ENCODE measurements at regions not wholly inside any gene's neighbourhood (a gene's known extent, or its start where the extent isn't known, plus 50 kb on each side); places are given as distances from the start of the nearest gene placed in this dataset.

DNA sequence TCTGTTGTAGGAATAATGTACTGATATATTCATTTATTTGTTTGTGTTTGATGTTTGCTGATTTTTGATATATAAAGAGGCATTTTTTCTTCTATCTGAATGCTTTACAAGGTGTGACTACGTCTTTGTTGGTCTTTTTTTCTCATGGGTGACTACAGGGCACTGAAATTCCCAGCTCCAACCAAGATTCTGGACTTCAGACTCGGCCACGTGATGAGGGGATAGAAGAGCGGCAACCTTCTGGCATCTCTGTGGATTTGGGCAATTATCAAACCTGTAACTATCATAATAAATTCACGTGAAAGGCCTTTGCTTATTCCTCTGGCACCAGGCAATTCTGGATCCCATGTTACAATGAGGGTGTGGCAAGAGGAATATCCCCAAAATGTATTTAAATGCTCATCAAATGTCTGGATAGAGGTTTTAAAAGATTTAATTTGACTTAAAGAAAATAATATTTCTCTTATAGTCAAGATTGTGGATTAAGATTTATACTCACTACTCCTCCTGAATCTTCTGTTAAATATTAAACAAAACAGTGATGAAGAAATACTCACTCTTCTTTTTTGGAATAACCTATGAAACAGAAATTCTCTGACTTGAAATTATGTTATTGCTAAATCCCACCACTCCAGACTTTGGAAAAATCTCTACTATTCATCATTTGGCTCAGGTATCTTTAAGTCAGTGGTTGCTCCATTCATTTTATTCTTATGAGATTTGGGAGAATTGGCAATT, 276.3 kb downstream of the GPR37 start:
- no peak for DNase-seq

DNA sequence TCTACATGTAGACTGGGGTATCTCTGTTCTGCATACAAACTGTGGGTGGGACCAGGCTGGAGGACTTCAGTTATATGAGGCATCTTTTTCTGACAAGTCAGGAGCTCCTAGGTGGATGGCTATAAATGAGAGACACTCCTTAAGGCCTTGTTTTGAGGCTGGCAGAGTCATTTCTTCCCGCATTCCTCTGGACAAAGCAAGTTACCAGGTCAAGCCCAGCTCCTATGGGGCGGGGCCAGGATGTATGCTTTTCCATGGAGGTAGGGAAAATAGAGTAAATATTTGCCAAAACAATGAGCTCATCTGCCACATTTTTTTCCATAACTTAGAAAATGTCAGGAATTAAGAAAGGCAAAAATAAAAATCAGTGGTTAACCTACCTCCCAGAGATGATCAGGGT, 283.4 kb downstream of the GPR37 start:
- no peak for DNase-seq

DNA sequence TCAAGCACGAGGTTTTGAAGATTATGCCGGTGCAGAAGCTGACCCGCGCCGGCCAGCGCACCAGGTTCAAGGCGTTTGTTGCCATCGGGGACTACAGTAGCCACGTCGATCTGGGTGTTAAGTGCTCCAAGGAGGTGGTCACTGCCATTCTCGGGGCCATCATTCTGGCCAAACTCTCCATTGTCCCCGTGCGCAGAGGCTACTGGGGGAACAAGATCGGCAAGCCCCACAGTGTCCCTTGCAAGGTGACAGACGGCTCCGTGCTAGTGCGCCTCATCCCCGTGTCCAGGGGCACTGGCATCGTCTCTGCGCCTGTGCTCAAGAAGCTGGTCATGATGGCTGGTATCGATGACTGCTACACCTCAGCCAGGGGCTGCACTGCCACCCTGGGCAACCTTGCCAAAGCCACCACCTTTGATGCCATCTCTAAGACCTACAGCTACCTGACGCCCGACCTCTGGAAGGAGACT, 284.7 kb downstream of the GPR37 start:
- DNase-seq, result no peak

DNA sequence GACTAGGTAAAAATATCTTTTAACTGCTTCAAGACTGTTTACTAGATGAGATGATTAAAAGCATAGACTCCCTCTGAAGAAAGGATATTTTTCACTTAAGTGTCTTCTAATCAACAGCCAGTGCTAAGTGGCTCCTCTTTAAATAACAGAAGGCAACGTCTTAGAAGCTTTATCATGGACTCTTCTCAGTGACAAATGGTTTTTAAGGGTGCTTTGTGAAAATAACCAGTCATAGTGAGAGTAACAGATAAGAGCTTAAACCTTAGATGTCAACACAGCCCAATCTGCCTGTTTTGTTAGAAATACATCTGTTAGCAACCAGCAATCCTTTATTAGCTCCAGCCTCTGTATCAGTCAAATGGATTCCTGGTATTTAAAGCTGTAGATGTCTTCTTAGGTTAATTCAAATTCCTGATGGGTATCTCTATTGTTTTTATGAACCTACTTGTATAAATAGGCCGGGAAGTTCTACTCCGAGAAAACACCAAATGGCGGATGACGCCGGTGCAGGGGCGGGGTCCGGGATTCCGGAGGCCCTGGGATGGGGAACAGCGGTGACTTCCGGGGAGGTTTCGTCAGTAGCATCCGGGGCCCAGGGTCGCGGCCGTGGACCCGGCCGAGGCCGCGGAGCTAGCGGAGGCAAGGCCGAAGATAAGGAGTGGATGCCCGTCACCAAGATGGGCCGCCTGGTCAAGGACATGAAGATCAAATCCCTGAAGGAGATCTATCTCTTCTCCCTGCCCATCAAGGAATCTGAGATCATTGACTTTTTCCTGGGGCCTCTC, 285.4 kb downstream of the GPR37 start:
- no peak for DNase-seq

DNA sequence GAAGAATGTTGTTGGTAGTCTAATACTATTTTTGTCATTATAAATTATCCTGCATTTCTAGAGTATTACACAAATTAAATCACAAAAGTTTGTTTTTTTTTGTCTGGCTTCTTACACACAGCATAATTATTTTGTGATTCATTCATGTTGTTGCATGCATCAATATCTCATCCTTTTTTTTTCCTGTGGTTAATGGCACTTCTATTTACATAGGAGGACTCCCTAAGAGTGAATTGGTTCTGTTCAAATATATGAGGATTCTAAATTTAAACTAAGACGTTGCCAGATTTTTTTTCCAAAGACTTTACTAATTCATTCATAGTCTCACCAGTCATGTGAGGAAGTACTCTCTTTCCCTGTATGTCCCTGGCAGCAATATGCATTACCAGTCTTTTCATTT, 303.3 kb downstream of the GPR37 start:
- DNase-seq, result no peak

DNA sequence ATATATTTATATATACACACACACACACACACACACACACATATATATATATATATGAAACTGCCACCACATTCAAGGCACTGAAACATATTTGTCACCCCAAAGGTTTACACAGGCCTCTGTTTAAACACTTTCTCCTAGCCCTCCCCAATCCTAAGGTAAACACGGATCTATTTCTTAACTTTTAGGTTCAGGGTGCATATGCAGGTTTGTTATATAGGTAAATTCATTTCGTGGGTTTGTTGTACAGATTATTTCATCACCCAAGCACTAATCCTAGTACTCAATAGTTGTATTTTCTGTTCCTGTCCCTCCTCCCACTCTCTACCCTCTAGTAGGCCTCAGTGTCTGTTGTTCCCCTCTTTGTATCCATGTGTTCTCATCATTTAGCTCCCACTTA, 305.0 kb downstream of the GPR37 start:
- DNase-seq, result no peak

DNA sequence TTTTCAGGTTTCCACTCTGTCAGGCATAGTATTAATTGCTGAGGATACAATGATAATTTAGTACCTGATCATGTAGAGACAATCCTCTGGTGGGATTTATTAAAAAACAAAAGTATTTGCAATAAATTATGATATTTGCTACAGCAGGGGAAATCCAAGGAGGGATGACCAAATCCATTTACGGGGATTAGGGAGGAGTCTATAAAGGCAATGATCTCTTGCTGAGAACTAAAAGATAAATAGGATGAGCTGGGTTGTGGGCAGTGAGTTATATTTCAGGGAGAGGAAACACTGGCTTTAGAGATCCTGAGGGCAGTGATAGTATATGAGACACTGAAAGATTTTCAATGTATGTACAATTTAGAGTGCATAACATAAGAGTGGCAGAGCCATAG, 305.5 kb downstream of the GPR37 start:
- DNase-seq, result no peak

DNA sequence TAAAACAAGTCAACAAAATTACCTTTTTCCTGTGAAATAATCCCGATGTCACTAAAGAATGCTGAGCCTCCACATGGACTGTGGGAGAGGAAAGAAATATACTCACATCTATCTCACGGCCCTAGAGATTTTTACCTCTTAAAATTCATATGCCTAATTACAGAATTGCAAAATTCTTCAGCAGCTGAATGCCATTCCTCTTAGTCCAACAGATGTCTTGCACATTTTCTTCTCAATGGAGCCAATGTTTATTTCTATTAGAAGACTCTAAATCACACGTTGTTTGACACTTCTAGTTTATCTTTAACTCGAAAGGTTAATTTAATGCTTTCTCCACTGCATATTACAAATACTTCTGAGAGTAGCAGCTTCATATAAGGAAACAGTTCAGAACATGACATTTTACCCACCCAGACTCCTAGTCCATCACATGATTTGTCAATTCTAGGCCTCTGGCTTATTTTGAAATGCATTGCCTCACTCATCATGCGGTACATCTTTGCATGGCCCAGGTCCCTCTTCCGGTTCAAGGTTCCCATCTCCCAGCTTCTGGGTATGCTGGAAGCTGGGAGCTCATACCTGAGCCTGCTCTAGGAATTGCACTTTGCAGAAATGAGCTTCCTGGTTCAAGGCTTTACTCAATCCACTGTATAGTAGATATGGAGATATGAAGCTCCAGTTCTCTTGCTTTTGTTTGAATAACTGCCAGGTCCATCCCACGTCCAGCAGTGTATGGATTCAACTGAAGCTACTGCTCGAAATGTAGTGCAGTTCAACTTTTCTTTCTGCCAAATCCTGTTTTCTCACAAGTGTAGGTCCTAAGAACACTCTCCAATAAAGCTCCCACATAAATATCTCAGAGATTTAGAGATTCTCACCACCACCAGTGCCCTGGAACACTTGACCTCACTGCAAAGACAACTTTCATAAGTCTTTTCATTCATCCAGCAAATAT, 306.2 kb downstream of the GPR37 start:
- DNase-seq, result no peak

DNA sequence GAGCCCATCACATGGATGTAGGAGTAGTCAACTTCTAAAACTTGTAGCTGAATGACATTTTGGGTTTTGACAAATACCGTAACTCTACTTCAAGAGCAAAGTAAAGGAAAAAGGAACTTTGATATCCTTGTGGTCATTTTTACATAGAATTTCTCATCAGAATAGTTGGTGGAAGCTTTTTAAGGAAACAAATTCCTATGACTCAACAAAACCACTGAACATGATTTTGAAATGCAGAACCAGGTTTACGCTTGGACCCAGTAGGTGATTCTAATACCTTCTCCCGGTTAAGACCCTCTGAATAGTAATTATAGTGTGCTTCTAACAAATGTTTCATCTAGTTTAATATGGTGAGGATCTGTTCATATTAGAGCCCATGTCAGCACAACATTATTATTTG, 307.8 kb downstream of the GPR37 start:
- no peak for DNase-seq

DNA sequence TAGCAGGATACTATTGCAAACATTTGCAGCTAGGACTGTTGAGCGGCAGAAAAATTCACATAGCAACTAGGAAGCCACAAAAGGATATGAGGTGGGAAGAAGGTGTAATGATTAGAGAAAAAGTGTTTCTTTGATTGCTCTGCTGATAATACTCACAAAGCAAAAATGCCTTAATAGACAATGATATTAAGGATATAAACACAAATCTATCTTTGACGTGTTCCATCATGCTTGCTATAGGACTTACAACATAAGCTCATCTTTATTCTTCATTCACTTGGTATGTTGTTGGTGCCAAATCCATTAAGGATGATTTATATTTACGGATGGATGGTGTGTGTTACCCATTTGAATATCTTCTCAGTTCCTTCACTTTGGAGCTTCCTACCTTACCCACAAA, 309.3 kb downstream of the GPR37 start:
- no peak for DNase-seq

DNA sequence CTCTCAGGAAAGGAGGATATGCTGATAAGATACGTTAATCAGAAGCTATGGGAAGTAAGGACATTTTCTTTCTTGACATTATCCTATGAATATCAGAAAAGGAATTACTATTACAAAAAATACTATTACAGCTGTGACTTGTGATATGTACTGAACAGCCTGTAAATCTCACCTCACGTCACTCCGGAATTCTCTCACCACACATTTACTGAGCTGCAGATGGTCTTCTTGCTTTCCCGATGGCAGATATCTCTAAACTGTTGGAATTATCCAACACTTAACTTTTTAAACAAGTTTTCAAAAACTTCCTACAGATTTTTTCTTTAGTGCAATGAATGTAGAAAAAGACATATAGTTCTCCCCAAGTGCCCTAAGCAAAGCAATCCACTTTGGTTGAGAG, 313.4 kb downstream of the GPR37 start:
- DNase-seq, result no peak

DNA sequence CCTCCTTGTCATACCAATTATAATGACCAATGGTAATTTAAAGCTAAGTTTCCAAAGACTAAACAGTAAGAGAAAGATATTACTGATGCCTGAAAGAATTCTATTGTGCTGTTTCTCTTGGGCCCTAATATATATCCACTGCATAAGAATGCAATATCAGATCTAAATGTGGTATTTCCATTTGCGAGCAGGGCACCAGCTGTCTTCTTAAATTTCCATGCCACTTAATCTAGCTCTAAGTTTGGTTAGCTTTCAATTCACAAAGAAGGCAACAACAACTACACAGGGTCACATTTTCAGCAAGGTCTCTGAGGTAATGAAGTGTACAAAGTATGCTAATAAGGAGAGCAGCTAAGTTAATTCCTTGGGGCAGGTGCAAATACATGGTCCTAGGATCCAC, 315.7 kb downstream of the GPR37 start:
- no peak for DNase-seq

DNA sequence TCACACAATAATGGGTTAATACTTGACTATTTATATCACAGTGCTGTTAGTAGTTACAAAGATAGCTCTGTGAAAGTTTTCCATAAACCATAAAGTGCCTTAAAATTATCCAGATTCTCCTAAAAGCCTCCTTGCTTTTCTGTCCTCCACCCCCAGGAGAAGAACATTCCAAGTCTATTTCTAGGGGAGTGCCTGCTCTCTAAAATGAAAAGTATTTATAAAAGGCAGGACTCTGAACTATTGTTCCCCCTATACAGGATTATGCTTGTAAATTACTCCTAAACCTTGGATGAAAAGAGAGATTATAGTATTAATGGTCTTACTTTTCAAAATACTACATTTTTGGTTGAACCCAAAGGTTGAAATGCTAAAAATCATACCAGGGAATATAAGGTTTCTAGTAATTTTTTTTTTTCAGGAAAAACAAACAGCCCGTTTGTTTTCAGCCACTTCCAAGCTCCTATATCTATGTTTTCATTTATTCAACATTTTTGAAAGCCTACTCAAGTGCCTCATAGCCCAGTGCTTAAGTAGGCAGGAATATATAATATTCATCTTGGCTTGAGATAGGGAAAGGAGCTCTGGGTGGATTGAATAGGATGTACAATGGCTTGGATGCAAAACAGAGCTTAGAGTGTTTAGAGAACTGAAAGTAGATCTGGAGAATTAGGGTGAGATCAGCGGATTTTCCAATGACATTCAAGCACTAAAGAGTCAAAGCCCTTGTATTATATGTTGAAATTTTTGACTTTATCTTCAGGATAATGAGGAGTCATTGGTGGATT, 320.7 kb downstream of the GPR37 start:
- no peak for DNase-seq

DNA sequence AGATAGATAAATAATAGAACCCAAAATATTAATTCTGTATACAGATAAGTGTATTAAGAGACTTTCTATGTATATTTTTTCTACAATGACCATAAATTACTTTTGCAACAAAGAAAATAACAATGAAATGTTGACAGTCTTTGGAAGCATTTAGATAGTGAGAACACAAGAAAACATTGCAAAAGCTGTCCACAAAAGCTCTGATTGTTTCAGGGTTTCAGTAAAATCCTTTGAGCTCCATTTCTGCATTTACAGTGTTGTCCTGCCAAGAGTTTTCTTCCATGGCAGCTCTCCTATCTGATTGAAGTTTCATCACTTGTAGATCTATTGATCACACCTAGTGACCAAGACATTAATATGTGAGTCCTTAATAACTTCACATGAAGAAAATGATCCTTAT, 321.8 kb downstream of the GPR37 start:
- no peak for DNase-seq

DNA sequence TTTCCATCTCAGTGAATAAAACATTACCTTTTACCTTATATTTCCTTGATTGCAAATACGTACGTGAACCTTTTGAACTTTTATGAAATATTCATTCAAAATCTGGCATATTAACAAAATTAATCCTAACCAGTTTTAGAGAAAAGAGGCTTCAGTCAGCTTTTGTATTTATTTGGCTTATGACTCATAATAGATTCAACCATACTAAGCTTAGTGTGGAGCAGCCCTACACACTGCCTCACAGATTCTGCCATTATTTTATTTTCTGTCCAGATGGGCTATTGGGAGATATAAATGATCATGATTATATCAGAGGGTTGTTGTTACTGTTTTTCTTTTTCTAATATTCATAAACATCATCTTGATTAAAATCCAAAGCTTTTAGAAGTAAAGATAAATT, 325.5 kb downstream of the GPR37 start:
- no peak for DNase-seq

DNA sequence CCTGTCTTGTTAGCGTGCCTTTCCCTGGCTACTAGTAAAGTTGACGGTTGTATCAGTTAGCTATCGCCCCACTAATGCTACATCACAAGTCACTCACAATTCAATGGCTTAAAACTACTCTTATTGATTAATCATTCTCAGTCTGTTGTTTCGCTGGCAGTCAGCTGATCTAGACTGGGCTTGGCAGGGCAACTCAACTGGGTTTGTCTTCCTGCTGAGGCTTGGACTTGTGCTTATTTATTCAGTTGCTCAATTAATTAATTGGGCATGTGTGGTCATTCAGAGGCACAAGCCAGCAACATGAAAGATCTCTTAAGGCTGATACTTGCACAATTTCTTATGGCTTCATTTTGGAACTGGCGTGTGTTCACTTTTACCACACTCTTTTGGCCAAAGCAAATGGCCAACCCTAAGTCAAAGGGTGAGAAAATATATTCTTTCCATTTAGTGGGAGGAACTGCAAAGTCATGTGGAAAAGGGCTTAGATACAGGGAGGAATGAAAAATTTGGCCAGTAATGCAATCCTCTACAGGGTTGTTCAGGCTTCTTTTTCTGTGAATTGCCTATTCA, 333.5 kb downstream of the GPR37 start:
- DNase-seq, result no peak

DNA sequence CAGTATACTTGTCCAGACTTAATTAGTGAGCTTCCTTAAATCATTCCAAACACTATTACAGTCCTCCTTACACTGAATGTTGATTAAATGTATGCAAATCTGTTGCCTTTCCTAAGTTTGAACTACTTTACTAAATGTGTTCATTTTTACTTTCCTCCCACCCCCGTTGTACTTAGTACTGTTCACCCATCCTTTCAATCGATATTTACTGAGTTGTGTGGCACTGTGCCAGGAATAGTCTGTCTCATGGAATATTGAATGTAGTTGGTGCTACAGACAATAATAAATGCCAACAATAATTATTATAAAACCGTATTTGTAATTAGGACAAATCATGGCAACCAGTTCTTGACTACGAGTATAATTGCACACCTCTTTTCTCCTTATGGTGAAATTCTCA, 335.7 kb downstream of the GPR37 start:
- no peak for DNase-seq

DNA sequence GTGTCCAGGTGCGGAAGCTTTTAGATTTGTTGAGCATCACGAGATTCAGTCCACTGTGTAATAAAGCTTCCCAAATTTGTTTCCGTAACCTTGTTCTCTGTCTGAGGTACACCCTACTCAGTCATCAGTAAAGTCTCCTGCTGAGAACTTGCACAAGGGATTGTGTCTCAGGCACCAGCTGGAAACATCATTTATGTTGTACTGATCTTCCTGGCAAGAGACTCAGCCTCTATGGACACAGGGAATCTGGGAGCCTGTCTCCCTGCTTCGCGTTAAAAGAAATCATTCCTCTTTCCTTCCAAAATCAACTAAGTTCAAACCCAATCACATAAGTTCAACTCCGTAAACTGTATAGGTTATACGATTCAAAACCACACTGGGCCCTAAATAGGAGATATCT, 336.8 kb downstream of the GPR37 start:
- DNase-seq, result peak; percentile 39

DNA sequence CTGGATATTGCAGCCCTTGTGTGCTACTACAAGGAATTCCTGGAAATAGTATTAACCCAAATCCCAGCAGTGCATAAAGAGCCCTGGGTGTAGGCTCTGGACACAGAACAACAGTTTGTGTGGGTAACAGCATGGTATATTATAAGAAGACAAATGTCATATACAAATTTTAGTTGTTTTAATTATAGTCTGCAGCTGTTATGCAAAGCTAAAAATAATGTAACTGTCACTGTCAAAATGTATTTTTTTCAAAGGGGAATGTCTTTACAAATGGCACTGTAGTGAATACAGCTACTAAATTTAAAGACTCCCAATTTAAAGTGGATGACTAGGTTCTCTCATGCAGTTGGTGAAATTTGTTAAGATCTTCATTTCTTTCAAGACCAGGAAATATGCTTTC, 339.0 kb downstream of the GPR37 start:
- no peak for DNase-seq

DNA sequence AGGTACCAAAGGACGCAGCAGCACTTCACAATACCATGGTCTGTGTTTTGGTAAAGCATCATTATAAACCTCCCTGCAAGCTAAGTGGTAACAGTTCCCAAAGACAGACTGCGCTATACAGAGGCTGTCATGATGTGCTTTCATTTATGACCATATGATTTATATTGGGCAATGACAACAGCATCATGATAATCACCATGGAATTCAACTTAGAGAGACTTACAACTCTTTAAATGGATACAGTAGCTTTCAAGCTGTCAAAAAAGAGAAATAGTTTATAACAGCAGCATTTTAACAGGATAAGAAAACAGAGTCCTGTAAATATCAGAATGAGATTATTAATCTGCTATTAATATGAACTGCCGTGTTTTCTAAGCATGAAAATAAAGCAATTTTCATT, 341.7 kb downstream of the GPR37 start:
- DNase-seq, result no peak

DNA sequence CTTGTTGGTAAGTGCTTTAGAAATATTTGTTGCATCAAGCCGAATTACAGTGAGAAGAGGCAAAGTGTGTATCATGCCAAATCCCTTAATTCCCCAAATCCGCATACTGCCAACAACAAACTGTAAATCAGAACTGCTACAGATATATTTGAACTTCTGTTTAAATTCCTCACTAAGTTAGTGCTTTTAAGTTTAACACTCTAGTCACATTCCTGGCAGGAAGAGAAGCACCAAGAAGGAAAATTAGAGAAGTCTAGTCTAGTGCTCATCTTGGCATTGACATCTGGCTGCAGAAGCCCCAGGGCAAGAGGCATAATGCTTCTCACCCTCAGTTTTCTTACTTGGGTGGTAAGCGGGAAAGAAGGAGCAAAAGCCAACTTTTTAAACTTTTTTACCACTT, 343.5 kb downstream of the GPR37 start:
- no peak for DNase-seq

DNA sequence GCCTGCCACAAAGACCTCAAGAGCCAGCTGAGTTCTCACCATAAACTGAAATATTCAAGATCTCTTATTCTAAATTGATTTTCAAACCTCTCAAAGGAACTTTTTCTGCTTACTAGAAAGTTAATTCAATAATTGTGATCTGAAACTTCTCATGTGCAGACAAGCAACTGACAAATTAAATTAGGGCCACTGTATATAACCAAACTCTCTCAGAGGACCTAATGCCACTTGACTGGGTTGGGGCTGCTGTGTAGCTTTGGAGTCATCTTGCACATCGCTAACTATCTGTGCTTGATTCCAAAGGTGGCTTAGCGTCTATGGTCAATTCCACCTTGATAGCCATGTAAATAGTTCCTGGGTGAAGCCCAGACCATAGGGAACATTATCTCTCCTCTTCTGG, 345.2 kb downstream of the GPR37 start:
- no peak for DNase-seq
